Neuronal stem cell (in vitro differentiated cells): ENCODE measurements at regions not wholly inside any gene's neighbourhood (a gene's known extent, or its start where the extent isn't known, plus 50 kb on each side); places are given as distances from the start of the nearest gene placed in this dataset.

Experiments used
- DNase-seq: peaks from one replicate; pipeline ENCODE4 v3.0.0-alpha.2; 2013; ENCODE audit warnings: low spot score
- H2AFZ ChIP-seq: one replicate; pipeline ENCODE4 v1.6.1; 2013; ENCODE audit warnings: mild to moderate bottlenecking, low read length, inconsistent platforms
- H2AK5ac ChIP-seq: 2 replicates; pipeline ENCODE4 v1.6.1; 2013; ENCODE audit warnings: low read depth, mild to moderate bottlenecking, inconsistent platforms, low read length, moderate library complexity, mixed read lengths
- H2BK120ac ChIP-seq: 2 replicates; pipeline ENCODE4 v1.6.1; 2013; ENCODE audit warnings: low read depth, mild to moderate bottlenecking, inconsistent platforms, low read length, moderate library complexity, mixed read lengths
- H2BK12ac ChIP-seq: one replicate; pipeline ENCODE4 v1.6.1; 2013; ENCODE audit warnings: low read length, inconsistent platforms
- H2BK15ac ChIP-seq: 2 replicates; pipeline ENCODE4 v1.6.1; 2013; ENCODE audit warnings: mild to moderate bottlenecking, low read length, inconsistent platforms, mixed read lengths
- H2BK5ac ChIP-seq: one replicate; pipeline ENCODE4 v1.6.1; 2013; ENCODE audit warnings: inconsistent platforms, mild to moderate bottlenecking, low read length, moderate library complexity
- H3K14ac ChIP-seq: one replicate; pipeline ENCODE4 v1.6.1; 2013; ENCODE audit warnings: low read length, inconsistent platforms
- H3K18ac ChIP-seq: 2 replicates; pipeline ENCODE4 v1.6.1; 2013; ENCODE audit warnings: low read length, inconsistent platforms
- H3K23ac ChIP-seq: 2 replicates; pipeline ENCODE4 v1.6.1; 2013; ENCODE audit warnings: low read depth, mild to moderate bottlenecking, mixed read lengths, low read length, inconsistent platforms; ENCODE audit not compliant: poor library complexity
- H3K27ac ChIP-seq: replicated peaks from 3 replicates; pipeline ENCODE4 v1.5.1; 2013; ENCODE audit warnings: low read length, inconsistent platforms
- H3K27me3 ChIP-seq, 3 experiments: 2 replicates each; pipeline ENCODE4 v1.6.1; 2013; ENCODE audit warnings: low read length in 3 of 3, mild to moderate bottlenecking in 2 of 3, inconsistent platforms in 1 of 3, low read depth in 1 of 3, mixed read lengths in 1 of 3, moderate library complexity in 1 of 3; ENCODE audit not compliant: control insufficient read depth in 3 of 3, insufficient read depth in 3 of 3
- H3K36me3 ChIP-seq, 2 donors: replicated peaks in 1 of 2; 2 replicates each; pipeline ENCODE4 v1.6.1; 2013; ENCODE audit warnings: low read length in 2 of 2; ENCODE audit not compliant: control insufficient read depth in 2 of 2, insufficient read depth in 2 of 2
- H3K4ac ChIP-seq: 2 replicates; pipeline ENCODE4 v1.6.1; 2013; ENCODE audit warnings: inconsistent platforms, mild to moderate bottlenecking, low read length, moderate library complexity
- H3K4me1 ChIP-seq, 2 donors: 1 replicate in 1 of 2; 2 replicates in 1 of 2; pipeline ENCODE4 v1.6.1; 2013; ENCODE audit warnings: low read length in 2 of 2, low read depth in 1 of 2; ENCODE audit not compliant: control insufficient read depth in 2 of 2, insufficient read depth in 1 of 2
- H3K4me2 ChIP-seq: one replicate; pipeline ENCODE4 v1.6.1; 2013; ENCODE audit warnings: mild to moderate bottlenecking, low read length, inconsistent platforms; ENCODE audit not compliant: insufficient read depth, poor library complexity, severe bottlenecking
- H3K4me3 ChIP-seq, 2 donors: 2 replicates each; pipeline ENCODE4 v1.5.1; 2013; ENCODE audit warnings: low read length in 2 of 2, mild to moderate bottlenecking in 2 of 2, inconsistent platforms in 1 of 2, moderate library complexity in 1 of 2
- H3K79me1 ChIP-seq: one replicate; pipeline ENCODE4 v1.6.1; 2013; ENCODE audit warnings: low read depth, mild to moderate bottlenecking, inconsistent platforms, low read length, moderate library complexity
- H3K9ac ChIP-seq: one replicate; pipeline ENCODE4 v1.6.1; 2013; ENCODE audit warnings: mild to moderate bottlenecking, low read depth, low read length, inconsistent platforms; ENCODE audit not compliant: poor library complexity
- H3K9me3 ChIP-seq, 2 donors: replicated peaks in 1 of 2; 2 replicates each; pipeline versions ENCODE3 to v1.6.1; 2013; ENCODE audit warnings: low read length in 2 of 2, mild to moderate bottlenecking in 2 of 2, inconsistent platforms in 1 of 2, low read depth in 1 of 2, mixed read lengths in 1 of 2, moderate library complexity in 1 of 2; ENCODE audit not compliant: control insufficient read depth in 2 of 2, insufficient read depth in 1 of 2
- H4K8ac ChIP-seq: one replicate; pipeline ENCODE4 v1.6.1; 2013; ENCODE audit warnings: low read depth, mild to moderate bottlenecking, inconsistent platforms, low read length, moderate library complexity
- H4K91ac ChIP-seq: one replicate; pipeline ENCODE4 v1.6.1; 2013; ENCODE audit warnings: low read length, low read depth, mild to moderate bottlenecking, inconsistent platforms; ENCODE audit not compliant: poor library complexity
- WGBS, 2 donors: extraction: QIAGEN DNeasy Blood & Tissue Kit; methylation state at CpG; one replicate each; pipeline ENCODE4 v1.1.7; 2013; ENCODE audit warnings: missing lambda C conversion rate in 2 of 2, mixed read lengths in 1 of 2; ENCODE audit not compliant: insufficient read length in 2 of 2, insufficient replicate concordance in 1 of 2; ENCODE audit errors: extremely low coverage in 2 of 2; 5-methylcytosine and 5-hydroxymethylcytosine counted together

GRCh38 chr9:118962426-118962825 lies 406.8 kb downstream of the BRINP1 start:
- DNase-seq, result no peak
- no peak overlapping the region for H3K14ac ChIP-seq
- no CpG with 5 or more reads among the region's 3 CpGs for WGBS, 2 donors
- no peaks in the 10 kb centered on the region for H3K9me3 ChIP-seq
- H3K36me3 ChIP-seq, result no peaks in the 10 kb centered on the region
- H3K23ac ChIP-seq, result no peak overlapping the region
- no peak overlapping the region for H2AFZ ChIP-seq
- H2BK5ac ChIP-seq, result no peak overlapping the region
- no peak overlapping the region for H4K91ac ChIP-seq
- no peak overlapping the region for H2BK12ac ChIP-seq
- no peak overlapping the region for H4K8ac ChIP-seq
- no peak overlapping the region for H2AK5ac ChIP-seq
- peak overlapping the region; percentile 21 for H3K27ac ChIP-seq
- H2BK15ac ChIP-seq, result no peak overlapping the region
- H2BK120ac ChIP-seq, result no peak overlapping the region
- no peak overlapping the region for H3K4me2 ChIP-seq
- H3K18ac ChIP-seq, result no peak overlapping the region
- H3K4me1 ChIP-seq, result peaks cover 0 to 6% of the 10 kb centered on the region in 2 donors
- no peaks in the 10 kb centered on the region for H3K79me1 ChIP-seq
- H3K4me3 ChIP-seq, result no peak overlapping the region
- no peak overlapping the region for H3K4ac ChIP-seq
- no peak overlapping the region for H3K9ac ChIP-seq
- no peaks in the 10 kb centered on the region for H3K27me3 ChIP-seq

- H3K27ac ChIP-seq, result no peak overlapping the region
- H3K36me3 ChIP-seq, result no peaks in the 10 kb centered on the region
- no peak overlapping the region for H3K18ac ChIP-seq
- H3K4me3 ChIP-seq, result no peak overlapping the region
- no peak overlapping the region for H2BK15ac ChIP-seq
- H2BK120ac ChIP-seq, result no peak overlapping the region
- no peak overlapping the region for H4K8ac ChIP-seq
- no CpG with 5 or more reads among the region's 2 CpGs for WGBS, 2 donors
- no peak overlapping the region for H2AFZ ChIP-seq
- H3K4ac ChIP-seq, result no peak overlapping the region
- H3K23ac ChIP-seq, result no peak overlapping the region
- no peak overlapping the region for H3K14ac ChIP-seq
- no peak overlapping the region for H4K91ac ChIP-seq
- no peak overlapping the region for H3K4me2 ChIP-seq
- H3K9me3 ChIP-seq, result no peaks in the 10 kb centered on the region
- H3K27me3 ChIP-seq, result no peaks in the 10 kb centered on the region
- H2AK5ac ChIP-seq, result no peak overlapping the region
- DNase-seq, result no peak
- peaks cover 0 to 6% of the 10 kb centered on the region in 2 donors for H3K4me1 ChIP-seq
- H3K79me1 ChIP-seq, result no peaks in the 10 kb centered on the region
- H2BK5ac ChIP-seq, result no peak overlapping the region
- H2BK12ac ChIP-seq, result no peak overlapping the region
- no peak overlapping the region for H3K9ac ChIP-seq
Measured at GRCh38 chr9:118963674-118964073, 405.6 kb downstream of the BRINP1 start.

GRCh38 chr9:118967901-118968300 lies 401.3 kb downstream of the BRINP1 start:
- H2BK5ac ChIP-seq, result no peak overlapping the region
- no peak overlapping the region for H3K9ac ChIP-seq
- no CpG with 5 or more reads among the region's 3 CpGs for WGBS, 2 donors
- H3K4me1 ChIP-seq, result no peaks in the 10 kb centered on the region
- H4K91ac ChIP-seq, result no peak overlapping the region
- H2AK5ac ChIP-seq, result no peak overlapping the region
- no peak overlapping the region for H3K4me3 ChIP-seq
- H3K14ac ChIP-seq, result no peak overlapping the region
- H2BK12ac ChIP-seq, result no peak overlapping the region
- H2BK120ac ChIP-seq, result no peak overlapping the region
- no peaks in the 10 kb centered on the region for H3K79me1 ChIP-seq
- no peaks in the 10 kb centered on the region for H3K27me3 ChIP-seq
- H4K8ac ChIP-seq, result no peak overlapping the region
- no peak overlapping the region for H3K18ac ChIP-seq
- no peaks in the 10 kb centered on the region for H3K9me3 ChIP-seq
- no peak overlapping the region for H3K27ac ChIP-seq
- no peak overlapping the region for H2AFZ ChIP-seq
- no peak overlapping the region for H3K23ac ChIP-seq
- H2BK15ac ChIP-seq, result no peak overlapping the region
- no peak overlapping the region for H3K4me2 ChIP-seq
- no peak for DNase-seq
- no peak overlapping the region for H3K4ac ChIP-seq
- no peaks in the 10 kb centered on the region for H3K36me3 ChIP-seq

GRCh38 chr9:118975736-118976135 lies 393.5 kb downstream of the BRINP1 start:
- H2BK120ac ChIP-seq, result no peak overlapping the region
- no peak overlapping the region for H4K91ac ChIP-seq
- H3K9me3 ChIP-seq, result no peaks in the 10 kb centered on the region
- no peak overlapping the region for H2BK15ac ChIP-seq
- no peak for DNase-seq
- no peaks in the 10 kb centered on the region for H3K79me1 ChIP-seq
- no peaks in the 10 kb centered on the region for H3K27me3 ChIP-seq
- no peak overlapping the region for H3K18ac ChIP-seq
- no peak overlapping the region for H4K8ac ChIP-seq
- WGBS, 2 donors, result no CpG with 5 or more reads among the region's 1 CpG
- H3K14ac ChIP-seq, result no peak overlapping the region
- H2AK5ac ChIP-seq, result no peak overlapping the region
- no peak overlapping the region for H3K27ac ChIP-seq
- no peak overlapping the region for H3K4me2 ChIP-seq
- H3K4me3 ChIP-seq, result no peak overlapping the region
- H3K23ac ChIP-seq, result no peak overlapping the region
- H3K4ac ChIP-seq, result no peak overlapping the region
- H2AFZ ChIP-seq, result no peak overlapping the region
- no peaks in the 10 kb centered on the region for H3K36me3 ChIP-seq
- H2BK12ac ChIP-seq, result no peak overlapping the region
- no peak overlapping the region for H2BK5ac ChIP-seq
- no peak overlapping the region for H3K9ac ChIP-seq
- H3K4me1 ChIP-seq, result no peaks in the 10 kb centered on the region
